ENCODE measurements at regions not wholly inside any gene's neighbourhood (a gene's known extent, or its start where the extent isn't known, plus 50 kb on each side); places are given as distances from the start of the nearest gene placed in this dataset.
A peak's percentile ranks its signal among the peaks of the same experiment; 100 is the strongest.

DNA sequence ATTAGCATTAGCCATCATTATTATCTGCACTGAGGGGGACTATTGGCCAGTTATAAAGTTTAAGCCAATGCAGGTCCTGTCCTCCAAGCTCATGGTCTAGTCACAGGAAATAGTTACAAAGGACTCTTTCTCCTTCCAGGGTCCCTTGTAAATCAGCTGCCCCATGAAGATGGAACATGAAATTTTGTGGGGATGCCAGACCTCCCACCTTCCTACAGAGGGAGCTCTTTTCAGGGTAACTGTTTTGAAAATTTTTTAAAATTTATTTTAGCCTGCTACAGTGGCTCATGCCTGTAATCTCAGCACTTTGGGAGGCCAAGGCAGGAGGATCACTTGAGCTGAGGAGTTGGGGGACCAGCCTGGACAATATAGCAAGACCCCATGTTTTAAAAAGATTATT, 124.4 kb upstream of the SLC34A2 start:
- no peak for DNase-seq

- DNase-seq = no peak
Observed at GRCh38 chr4:25532591-25532990, 123.1 kb upstream of the SLC34A2 start.

DNA sequence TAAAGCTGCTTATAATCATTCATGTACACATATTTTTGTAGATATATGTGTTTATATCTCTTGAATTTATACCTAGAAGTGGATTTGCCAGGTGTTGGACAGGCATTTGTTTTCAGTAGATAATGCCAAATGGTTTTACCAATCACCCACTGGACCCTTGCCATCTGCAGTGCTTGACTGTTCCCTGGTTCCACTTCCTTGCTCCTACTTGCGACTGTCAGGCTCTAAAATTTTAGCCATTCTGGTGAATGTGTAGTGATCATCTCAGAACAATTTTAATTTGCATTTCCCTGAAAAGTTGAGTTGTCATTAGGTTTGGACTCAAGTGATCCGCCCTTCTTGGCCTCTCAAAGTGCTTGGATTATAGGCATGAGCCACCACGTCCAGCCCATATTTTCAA, 122.4 kb upstream of the SLC34A2 start:
- no peak for DNase-seq

DNA sequence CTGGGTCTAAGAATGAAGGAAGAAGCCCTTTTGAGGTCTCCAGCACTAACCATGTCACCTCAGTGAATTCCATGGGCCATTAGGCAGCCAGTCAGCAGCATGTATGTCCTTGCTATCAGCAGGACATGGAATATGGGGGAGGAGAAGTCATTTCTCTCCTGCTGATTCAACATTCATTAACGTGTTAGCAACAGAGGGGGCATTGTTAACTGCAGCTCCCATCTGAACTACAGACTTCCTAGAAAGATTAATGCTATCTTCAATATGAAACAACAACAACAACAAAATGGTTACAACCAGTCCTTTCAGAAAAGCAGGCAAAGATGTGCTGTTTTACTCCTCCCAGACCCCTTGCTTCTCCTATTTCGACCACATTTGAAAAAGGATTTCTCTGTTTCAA, 120.4 kb upstream of the SLC34A2 start:
- no peak for DNase-seq

GRCh38 chr4:25535701-25536473, 119.8 kb upstream of the SLC34A2 start:
- DNase-seq = no peak

- no peak for DNase-seq
Observed at GRCh38 chr4:25536564-25537320, 118.9 kb upstream of the SLC34A2 start.

- no peak for DNase-seq
Observed at GRCh38 chr4:25538430-25538829, 117.2 kb upstream of the SLC34A2 start.

DNA sequence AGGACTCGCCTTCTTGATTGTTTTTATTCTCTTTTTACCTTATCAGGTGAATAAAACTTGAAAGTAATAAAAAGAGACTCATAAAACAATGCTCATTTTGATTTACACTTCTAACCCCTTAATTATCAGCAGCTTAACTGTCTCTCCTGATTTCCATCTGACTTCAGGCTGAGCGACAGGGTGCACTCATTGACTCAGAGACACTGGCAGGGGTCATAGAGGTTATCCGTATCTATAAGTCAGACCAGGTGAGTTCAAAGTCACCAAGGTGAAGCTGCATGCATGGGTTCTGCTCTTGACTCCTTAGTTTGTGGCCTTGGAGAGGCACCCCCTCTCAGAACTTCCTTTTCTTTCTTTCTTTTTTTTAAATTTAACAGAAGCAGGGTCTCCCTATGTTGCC, 116.4 kb upstream of the SLC34A2 start:
- DNase-seq = no peak

GRCh38 chr4:25540734-25541133, 114.9 kb upstream of the SLC34A2 start:
- DNase-seq = no peak

GRCh38 chr4:25547343-25547742, 108.3 kb upstream of the SLC34A2 start:
- no peak for DNase-seq

GRCh38 chr4:25549413-25549812, 106.2 kb upstream of the SLC34A2 start:
- DNase-seq = no peak

DNA sequence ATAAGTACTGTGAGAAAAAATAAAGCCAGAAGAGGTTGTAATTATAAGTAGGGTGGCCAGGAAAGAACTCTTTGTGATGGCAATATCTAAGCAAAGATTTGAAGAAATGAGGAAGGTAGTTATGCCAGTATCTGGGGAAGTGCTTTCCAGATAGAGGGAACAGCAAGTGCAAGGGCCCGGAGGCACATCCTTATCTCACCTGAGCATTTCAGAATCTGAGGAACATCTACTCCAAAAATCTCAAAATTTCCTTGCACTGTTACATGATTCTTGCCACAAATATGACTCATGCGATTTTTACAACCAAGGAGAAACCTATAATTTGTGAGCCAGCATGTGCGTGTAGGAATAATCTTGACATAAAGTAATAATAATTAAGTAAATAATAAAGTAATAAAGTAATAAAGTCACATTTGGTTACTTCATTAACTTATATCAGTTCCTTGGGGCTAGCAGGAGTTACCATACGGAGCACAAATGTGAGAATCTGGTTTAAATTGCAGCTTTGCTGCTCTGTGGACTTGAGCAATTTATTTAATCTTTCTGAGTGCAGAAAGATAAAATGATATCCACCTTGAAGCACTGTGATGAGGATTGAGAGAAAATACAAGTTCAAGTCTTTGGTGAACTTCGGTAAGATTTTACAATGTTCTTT, 105.1 kb upstream of the SLC34A2 start:
- no peak for DNase-seq

- DNase-seq = no peak
Observed at GRCh38 chr4:25551605-25552004, 104.0 kb upstream of the SLC34A2 start.

GRCh38 chr4:25552580-25553271, 102.9 kb upstream of the SLC34A2 start:
- no peak for DNase-seq

DNA sequence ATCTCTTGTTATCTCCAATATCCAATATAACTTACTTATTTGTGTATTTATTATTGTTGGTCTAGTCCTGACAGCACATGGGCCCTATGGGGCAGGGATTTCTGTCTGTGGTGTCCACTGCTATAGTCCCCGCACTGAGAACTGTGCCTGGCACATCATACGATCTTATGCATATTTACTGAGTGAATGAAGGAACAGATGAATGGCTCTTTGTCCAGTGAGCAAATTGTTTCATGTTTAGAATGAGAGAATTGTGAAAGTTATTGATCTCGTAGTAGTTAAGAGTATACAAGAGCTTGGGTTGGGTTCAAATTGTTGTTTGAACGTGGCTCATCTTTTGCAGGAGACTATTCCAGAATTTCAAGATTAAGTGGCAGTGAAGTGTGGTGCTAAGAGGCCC, 96.1 kb upstream of the SLC34A2 start:
- no peak for DNase-seq

GRCh38 chr4:25560605-25561004, 95.0 kb upstream of the SLC34A2 start:
- DNase-seq = no peak

DNA sequence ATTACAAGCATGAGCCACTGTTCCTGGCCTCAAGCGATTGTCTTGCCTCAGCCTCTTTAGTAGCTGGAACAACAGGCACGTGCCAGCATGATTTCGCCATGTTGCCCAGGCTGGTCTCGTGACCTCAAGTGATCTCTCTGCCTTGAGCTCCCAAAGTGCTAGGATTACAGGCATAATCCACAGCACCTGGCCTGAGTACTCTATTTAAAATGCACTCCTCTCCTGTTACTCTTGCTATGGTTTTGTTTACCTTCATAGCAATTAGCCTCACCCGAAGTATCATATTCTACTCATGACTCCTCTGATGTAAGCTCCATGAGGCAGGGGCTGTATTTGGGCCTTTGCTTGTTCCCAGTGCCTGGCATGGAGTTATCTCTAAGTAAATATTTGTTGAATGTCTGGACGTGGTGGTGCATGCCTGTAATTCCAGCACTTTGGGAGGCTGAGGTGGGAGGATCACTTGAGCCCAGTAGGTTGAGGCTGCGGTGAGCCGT, 92.5 kb upstream of the SLC34A2 start:
- peak; percentile 22 for DNase-seq

GRCh38 chr4:25564836-25565235, 90.8 kb upstream of the SLC34A2 start:
- DNase-seq = no peak

DNA sequence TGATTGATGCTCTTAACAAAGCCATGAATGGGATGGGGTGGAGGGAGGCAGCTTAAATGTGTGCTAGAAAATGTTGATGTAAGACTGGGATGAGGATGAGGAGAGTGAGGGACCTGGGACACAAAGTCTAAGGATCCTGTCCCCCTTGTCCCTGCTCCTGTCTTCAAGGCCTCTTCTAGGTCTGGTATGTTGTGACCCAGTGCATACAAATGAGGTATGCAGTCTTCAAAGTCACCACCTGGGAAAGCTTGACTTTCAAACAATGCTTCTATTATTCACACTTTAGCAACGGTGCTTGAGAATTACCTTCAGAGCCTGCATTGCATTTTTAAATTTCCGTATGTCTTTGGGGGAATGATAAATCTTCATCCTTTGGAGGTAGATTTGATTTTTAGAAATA, 88.4 kb upstream of the SLC34A2 start:
- DNase-seq = no peak

DNA sequence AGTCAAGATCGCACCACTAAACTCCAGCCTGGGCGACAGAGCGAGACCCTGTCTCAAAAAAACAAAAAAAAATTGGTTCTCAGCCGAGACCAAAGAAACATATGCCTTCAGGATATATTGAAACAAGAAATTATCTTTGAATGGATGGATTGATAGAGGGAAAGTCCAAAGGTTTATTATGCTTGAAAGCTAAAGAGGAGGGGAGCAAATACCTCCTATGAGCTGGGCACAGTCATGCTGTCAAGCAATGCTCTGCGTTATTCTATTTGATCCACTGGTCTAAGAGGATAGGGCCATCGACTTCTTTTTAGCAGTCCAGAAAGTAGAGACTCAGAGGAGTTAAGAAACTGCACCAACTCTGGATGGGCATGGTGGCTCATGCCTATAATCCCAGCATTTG, 85.9 kb upstream of the SLC34A2 start:
- DNase-seq = no peak

DNA sequence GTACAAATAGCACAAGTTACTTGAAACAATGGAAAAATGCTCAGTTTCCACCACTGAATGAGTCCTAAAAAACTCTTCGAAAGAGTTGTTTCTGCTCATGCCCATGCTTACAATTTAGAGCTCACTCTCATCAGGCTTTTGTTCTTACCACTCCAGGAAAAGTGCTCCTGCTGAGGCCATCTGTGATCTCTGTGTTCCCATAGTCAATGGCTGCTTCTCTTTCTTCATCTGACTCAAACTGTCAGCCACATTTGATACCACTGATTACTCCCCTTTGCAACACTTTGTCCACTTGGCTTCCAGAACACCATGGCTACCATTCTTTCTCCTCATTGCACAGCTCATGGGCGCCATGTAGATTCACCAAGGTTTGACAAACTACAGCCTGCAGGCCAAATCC, 80.0 kb upstream of the SLC34A2 start:
- DNase-seq = no peak

DNA sequence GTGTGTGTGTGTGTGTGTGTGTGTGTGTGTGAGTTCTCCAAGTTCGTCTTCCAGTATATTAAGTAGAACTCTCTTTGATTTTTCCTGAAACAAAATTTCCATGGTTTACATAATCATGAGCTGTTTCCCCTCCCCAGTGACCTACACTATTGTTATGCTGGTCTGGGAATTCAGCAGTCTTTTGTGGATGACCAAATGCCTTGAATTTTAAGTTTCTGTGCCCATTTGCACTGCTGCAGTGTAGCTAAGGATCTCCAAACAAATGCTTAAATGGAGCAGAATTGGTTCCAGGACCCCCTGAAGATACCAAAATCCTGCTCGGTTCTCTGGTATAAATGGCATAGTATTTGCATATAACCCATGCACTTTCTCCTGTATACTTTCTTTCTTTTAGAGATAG, 77.2 kb upstream of the SLC34A2 start:
- DNase-seq = no peak
